H9 (cell line): ENCODE measurements at regions not wholly inside any gene's neighbourhood (a gene's known extent, or its start where the extent isn't known, plus 50 kb on each side); places are given as distances from the start of the nearest gene placed in this dataset.

Experiments used
- DNase-seq: peaks from one replicate; pipeline ENCODE4 v3.0.0-alpha.2; 2017
- H2AFZ ChIP-seq: one replicate; pipeline ENCODE4 v1.6.1; 2013; ENCODE audit warnings: mild to moderate bottlenecking, low read length, control low read depth, moderate library complexity
- H2AK5ac ChIP-seq: 2 replicates; pipeline ENCODE4 v1.6.1; 2013; ENCODE audit warnings: low read length, control low read depth, mixed read lengths; ENCODE audit not compliant: insufficient read length
- H2BK120ac ChIP-seq: one replicate; pipeline ENCODE4 v1.6.1; 2013; ENCODE audit warnings: low read depth, mild to moderate bottlenecking, low read length, control low read depth, inconsistent platforms; ENCODE audit not compliant: poor library complexity, severe bottlenecking
- H2BK12ac ChIP-seq: 2 replicates; pipeline ENCODE4 v1.6.1; 2013; ENCODE audit warnings: low read length, control low read depth, mixed read lengths, low read depth; ENCODE audit not compliant: insufficient read length
- H2BK15ac ChIP-seq: 2 replicates; pipeline ENCODE4 v1.6.1; 2013; ENCODE audit warnings: low read depth, low read length, control low read depth
- H2BK20ac ChIP-seq: one replicate; pipeline ENCODE4 v1.6.1; 2013; ENCODE audit warnings: low read depth, mild to moderate bottlenecking, low read length, control low read depth, inconsistent platforms; ENCODE audit not compliant: poor library complexity, severe bottlenecking
- H2BK5ac ChIP-seq: 2 replicates; pipeline ENCODE4 v1.6.1; 2013; ENCODE audit warnings: low read length, control low read depth, mixed read lengths; ENCODE audit not compliant: insufficient read length
- H3K14ac ChIP-seq: 2 replicates; pipeline ENCODE4 v1.6.1; 2013; ENCODE audit warnings: low read length, control low read depth; ENCODE audit not compliant: insufficient read depth
- H3K18ac ChIP-seq: 2 replicates; pipeline ENCODE4 v1.6.1; 2013; ENCODE audit warnings: low read depth, mild to moderate bottlenecking, mixed read lengths, low read length, control low read depth; ENCODE audit not compliant: insufficient read length
- H3K23ac ChIP-seq: 2 replicates; pipeline ENCODE4 v1.6.1; 2013; ENCODE audit warnings: low read length, control low read depth, mixed read lengths, low read depth; ENCODE audit not compliant: insufficient read length
- H3K23me2 ChIP-seq: 2 replicates; pipeline ENCODE4 v1.6.1; 2013; ENCODE audit warnings: low read depth, mild to moderate bottlenecking, mixed read lengths, low read length, control low read depth; ENCODE audit not compliant: insufficient read length, poor library complexity, severe bottlenecking
- H3K27ac ChIP-seq: 2 replicates; pipeline ENCODE4 v1.5.1; 2013; ENCODE audit warnings: low read length, control low read depth, mixed read lengths, low read depth; ENCODE audit not compliant: insufficient read length
- H3K27me3 ChIP-seq: 2 replicates; pipeline ENCODE4 v1.6.1; 2013; ENCODE audit warnings: low read length, control low read depth, inconsistent platforms; ENCODE audit not compliant: insufficient read depth
- H3K4ac ChIP-seq: 2 replicates; pipeline ENCODE4 v1.6.1; 2013; ENCODE audit warnings: low read depth, mild to moderate bottlenecking, control low read depth, inconsistent platforms, low read length, moderate library complexity
- H3K4me1 ChIP-seq: 2 replicates; pipeline ENCODE4 v1.6.1; 2013; ENCODE audit warnings: low read length, control low read depth, inconsistent platforms; ENCODE audit not compliant: insufficient read depth
- H3K4me2 ChIP-seq: 2 replicates; pipeline ENCODE4 v1.6.1; 2013; ENCODE audit warnings: low read length, control low read depth, mixed read lengths; ENCODE audit not compliant: insufficient read length, insufficient read depth
- H3K56ac ChIP-seq: 2 replicates; pipeline ENCODE4 v1.6.1; 2013; ENCODE audit warnings: low read depth, mild to moderate bottlenecking, mixed read lengths, low read length, control low read depth; ENCODE audit not compliant: insufficient read length
- H3K79me1 ChIP-seq: 2 replicates; pipeline ENCODE4 v1.6.1; 2013; ENCODE audit warnings: low read depth, mild to moderate bottlenecking, moderate library complexity, low read length, control low read depth, inconsistent platforms; ENCODE audit not compliant: insufficient read depth, poor library complexity, severe bottlenecking
- H3K79me2 ChIP-seq: 2 replicates; pipeline ENCODE4 v1.6.1; 2013; ENCODE audit warnings: low read length, control low read depth, inconsistent platforms; ENCODE audit not compliant: insufficient read depth
- H3K9ac ChIP-seq: 2 replicates; pipeline ENCODE4 v1.6.1; 2013; ENCODE audit warnings: low read length, control low read depth, mixed read lengths; ENCODE audit not compliant: insufficient read length; ENCODE audit errors: extremely low read depth
- H3K9me3 ChIP-seq: one replicate; pipeline ENCODE4 v1.6.1; 2013; ENCODE audit warnings: low read depth, low read length, inconsistent platforms; ENCODE audit not compliant: control insufficient read depth
- H3T11ph ChIP-seq: one replicate; pipeline ENCODE4 v1.6.1; 2013; ENCODE audit warnings: mild to moderate bottlenecking, low read length, control low read depth, inconsistent platforms
- H4K20me1 ChIP-seq: one replicate; pipeline ENCODE4 v1.6.1; 2013; ENCODE audit not compliant: control insufficient read depth, insufficient read length, insufficient read depth
- H4K5ac ChIP-seq: 2 replicates; pipeline ENCODE4 v1.6.1; 2013; ENCODE audit warnings: low read depth, mild to moderate bottlenecking, mixed read lengths, low read length, control low read depth; ENCODE audit not compliant: insufficient read length
- H4K8ac ChIP-seq: replicated peaks from 2 replicates; pipeline ENCODE4 v1.6.1; 2013; ENCODE audit warnings: low read length, control low read depth, mixed read lengths, low read depth; ENCODE audit not compliant: insufficient read length
- H4K91ac ChIP-seq: 2 replicates; pipeline ENCODE4 v1.6.1; 2013; ENCODE audit warnings: low read depth, mild to moderate bottlenecking, moderate library complexity, mixed read lengths, low read length, control low read depth; ENCODE audit not compliant: insufficient read length
- H3K27ac Mint-ChIP-seq, 3 experiments: 2 replicates in 2 of 3; 3 replicates in 1 of 3; pipeline ENCODE4 v1.8.0; 2020 to 2021; ENCODE audit warnings: mixed read lengths in 3 of 3, mild to moderate bottlenecking in 1 of 3, moderate library complexity in 1 of 3
- H3K27me3 Mint-ChIP-seq: 2 replicates; pipeline ENCODE4 v1.8.0; 2021; ENCODE audit warnings: low read depth, mild to moderate bottlenecking, moderate library complexity, mixed read lengths
- H3K36me3 Mint-ChIP-seq, 3 experiments: 2 replicates in 2 of 3; 3 replicates in 1 of 3; pipeline ENCODE4 v1.8.0; 2020 to 2021; ENCODE audit warnings: low read depth in 3 of 3, mixed read lengths in 3 of 3; ENCODE audit not compliant: insufficient read depth in 1 of 3
- H3K4me1 Mint-ChIP-seq, 2 experiments: 2 replicates each; pipeline ENCODE4 v1.8.0; 2020; ENCODE audit warnings: mixed read lengths in 2 of 2
- H3K4me3 Mint-ChIP-seq, 2 experiments: 2 replicates in 1 of 2; 3 replicates in 1 of 2; pipeline ENCODE4 v1.8.0; 2020 to 2021; ENCODE audit warnings: mild to moderate bottlenecking in 2 of 2, mixed read lengths in 2 of 2, moderate library complexity in 1 of 2
- H3K9me3 Mint-ChIP-seq, 2 experiments: 2 replicates in 1 of 2; 3 replicates in 1 of 2; pipeline ENCODE4 v1.8.0; 2020; ENCODE audit warnings: mild to moderate bottlenecking in 2 of 2, mixed read lengths in 2 of 2, moderate library complexity in 1 of 2
- CTCF ChIP-seq: fragments of 200-600 bp; sonication (generic); conservative IDR thresholded peaks from 3 replicates; pipeline ENCODE4 v1.8.0; 2021; ENCODE audit warnings: antibody characterized with exemption, mild to moderate bottlenecking
- WGBS: extraction: QIAGEN DNeasy Blood & Tissue Kit; methylation state at CpG from one replicate; pipeline ENCODE4 v1.1.7; 2013; ENCODE audit warnings: missing lambda C conversion rate, low lambda C conversion rate, mixed read lengths; ENCODE audit not compliant: insufficient read length; ENCODE audit errors: extremely low coverage; 5-methylcytosine and 5-hydroxymethylcytosine counted together

GRCh38 chr4:111020476-111020875 is 397.6 kb upstream of the PITX2 start:
- no peak overlapping the region for H2AK5ac ChIP-seq
- no peak overlapping the region for H3K4me2 ChIP-seq
- H3K18ac ChIP-seq = no peak overlapping the region
- H3K56ac ChIP-seq = no peak overlapping the region
- no peak overlapping the region for H2AFZ ChIP-seq
- no peak overlapping the region for H3K23ac ChIP-seq
- H2BK20ac ChIP-seq = no peak overlapping the region
- no CpG with 5 or more reads among the region's 1 CpG for WGBS
- peaks cover 2% of the 10 kb centered on the region; the same call in 1 of the 2 replicates for H3K4me1 ChIP-seq
- no peak overlapping the region for H4K8ac ChIP-seq
- no peak overlapping the region for H2BK120ac ChIP-seq
- no peaks in the 10 kb centered on the region for H3K79me2 ChIP-seq
- H4K20me1 ChIP-seq = no peaks in the 10 kb centered on the region
- no peak overlapping the region for H2BK15ac ChIP-seq
- no peak for DNase-seq
- no peak overlapping the region for H2BK12ac ChIP-seq
- H3K23me2 ChIP-seq = no peaks in the 10 kb centered on the region
- H3K9me3 ChIP-seq = no peaks in the 10 kb centered on the region
- H3K27me3 ChIP-seq = no peaks in the 10 kb centered on the region
- no peak overlapping the region for H4K91ac ChIP-seq
- no peak overlapping the region for H3K27ac Mint-ChIP-seq
- no peaks in the 10 kb centered on the region for H3K9me3 Mint-ChIP-seq
- no peak overlapping the region for H3K14ac ChIP-seq
- no peak overlapping the region for H3K4ac ChIP-seq
- no peak overlapping the region for H2BK5ac ChIP-seq
- H3K27me3 Mint-ChIP-seq = no peaks in the 10 kb centered on the region
- peaks cover 4 to 6% of the 10 kb centered on the region in 2 experiments; a peak in 3 of 4 replicates for H3K4me1 Mint-ChIP-seq
- no peaks in the 10 kb centered on the region for H3K79me1 ChIP-seq
- H4K5ac ChIP-seq = no peak overlapping the region
- H3T11ph ChIP-seq = no peak overlapping the region
- no peak for TF ChIP-seq CTCF
- no peaks in the 10 kb centered on the region for H3K36me3 Mint-ChIP-seq
- H3K4me3 Mint-ChIP-seq = no peak overlapping the region
- no peak overlapping the region for H3K27ac ChIP-seq
- H3K9ac ChIP-seq = no peak overlapping the region
